Astrocyte (in vitro differentiated cells and primary cell): ENCODE measurements at regions not wholly inside any gene's neighbourhood (a gene's known extent, or its start where the extent isn't known, plus 50 kb on each side); places are given as distances from the start of the nearest gene placed in this dataset.

ENCODE experiments used
- DNase-seq: peaks from one replicate; pipeline ENCODE4 v3.0.0-alpha.2; 2010; ENCODE audit warnings: low read depth
- FAIRE-seq: peaks from 2 replicates; lab custom pipeline; 2011; peaks lifted over from hg19 to GRCh38; lab: Jason Lieb, UNC
- H2AFZ ChIP-seq: 2 replicates; pipeline ENCODE4 v1.6.0; 2012; ENCODE audit warnings: low read depth, low read length, inconsistent platforms
- H3K27ac ChIP-seq: 2 replicates; pipeline ENCODE4 v1.5.1; 2011; ENCODE audit warnings: low read depth, low read length, inconsistent platforms
- H3K27me3 ChIP-seq: 2 replicates; pipeline ENCODE4 v1.6.0; 2011; ENCODE audit warnings: low read length, inconsistent platforms; ENCODE audit not compliant: insufficient read depth
- H3K36me3 ChIP-seq: 2 replicates; pipeline ENCODE4 v1.5.1; 2011; ENCODE audit warnings: low read length, inconsistent platforms; ENCODE audit not compliant: insufficient read depth
- H3K4me1 ChIP-seq: 2 replicates; pipeline ENCODE4 v1.5.1; 2011; ENCODE audit warnings: low read length, inconsistent platforms; ENCODE audit not compliant: insufficient read depth
- H3K4me2 ChIP-seq: 2 replicates; pipeline ENCODE4 v1.6.0; 2012; ENCODE audit warnings: low read length, inconsistent platforms
- H3K4me3 ChIP-seq: 2 replicates; pipeline ENCODE4 v1.5.1; 2011; ENCODE audit warnings: low read depth, mild to moderate bottlenecking, low read length, inconsistent platforms; ENCODE audit not compliant: insufficient read depth
- H3K79me2 ChIP-seq: 2 replicates; pipeline ENCODE4 v1.6.0; 2012; ENCODE audit warnings: mild to moderate bottlenecking, low read length, inconsistent platforms; ENCODE audit not compliant: insufficient read depth
- H3K9ac ChIP-seq: 2 replicates; pipeline ENCODE4 v1.6.0; 2012; ENCODE audit warnings: mild to moderate bottlenecking, low read length, inconsistent platforms
- H3K9me3 ChIP-seq: 2 replicates; pipeline ENCODE4 v1.5.1; 2012; ENCODE audit warnings: low read depth, mild to moderate bottlenecking, low read length, inconsistent platforms; ENCODE audit not compliant: insufficient read depth
- H4K20me1 ChIP-seq: 2 replicates; pipeline ENCODE4 v1.6.0; 2012; ENCODE audit warnings: low read length, inconsistent platforms; ENCODE audit not compliant: insufficient read depth
- H3K27ac Mint-ChIP-seq: one replicate; pipeline ENCODE4 v1.8.0; 2021; ENCODE audit warnings: mild to moderate bottlenecking, mixed read lengths; ENCODE audit not compliant: unreplicated experiment
- H3K27me3 Mint-ChIP-seq: one replicate; pipeline ENCODE4 v1.8.0; 2021; ENCODE audit warnings: low read depth, mixed read lengths; ENCODE audit not compliant: unreplicated experiment
- H3K36me3 Mint-ChIP-seq: one replicate; pipeline ENCODE4 v1.8.0; 2021; ENCODE audit warnings: low read depth, mixed read lengths; ENCODE audit not compliant: unreplicated experiment
- H3K4me1 Mint-ChIP-seq: one replicate; pipeline ENCODE4 v1.8.0; 2021; ENCODE audit warnings: low read depth, mixed read lengths; ENCODE audit not compliant: unreplicated experiment
- H3K4me3 Mint-ChIP-seq: one replicate; pipeline ENCODE4 v1.8.0; 2021; ENCODE audit warnings: mild to moderate bottlenecking, moderate library complexity, mixed read lengths; ENCODE audit not compliant: unreplicated experiment
- H3K9me3 Mint-ChIP-seq: one replicate; pipeline ENCODE4 v1.8.0; 2021; ENCODE audit warnings: mild to moderate bottlenecking, mixed read lengths; ENCODE audit not compliant: unreplicated experiment
- EZH2 ChIP-seq: IDR thresholded peaks from 2 replicates; pipeline ENCODE4 v1.6.1; 2012; ENCODE audit warnings: mild to moderate bottlenecking, low read length, inconsistent platforms; ENCODE audit not compliant: insufficient read depth
- TF ChIP-seq, protein P1 (sequence below): IDR thresholded peaks from 2 replicates; pipeline ENCODE4 v1.5.1; 2011; ENCODE audit warnings: low read depth, mild to moderate bottlenecking, inconsistent platforms, low read length, moderate library complexity; ENCODE audit not compliant: insufficient read depth

DNA sequence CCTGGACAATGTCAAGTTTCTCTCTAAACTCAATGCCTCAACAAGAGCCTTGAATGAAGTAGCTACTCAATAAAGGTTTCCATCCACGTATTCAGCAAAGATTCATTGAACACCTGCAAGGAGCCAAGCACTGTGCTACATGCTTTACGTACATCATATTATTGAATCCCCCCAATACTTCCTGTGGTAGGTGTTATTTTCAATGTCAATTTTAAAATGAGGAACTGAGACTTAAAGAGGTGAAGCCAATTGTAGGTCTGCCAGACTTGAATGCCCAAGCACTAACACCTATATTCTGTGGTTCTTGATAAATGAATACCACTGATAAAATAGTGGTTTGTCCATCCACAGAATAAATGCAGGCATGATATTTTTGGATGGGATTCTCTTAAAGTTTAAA, 162.3 kb downstream of the DRD1 start:
- no peaks in the 10 kb centered on the region for H3K27me3 ChIP-seq
- Mint-ChIP-seq H3K36me3 (no peaks in the 10 kb centered on the region), H3K9me3 (peaks cover 6% of the 10 kb centered on the region), H3K4me1 (peaks cover 14% of the 10 kb centered on the region), H3K4me3 (no peak overlapping the region), H3K27ac (no peak overlapping the region), H3K27me3 (peaks cover 2% of the 10 kb centered on the region)
- no peaks in the 10 kb centered on the region for H3K9me3 ChIP-seq
- H3K9ac ChIP-seq = no peak overlapping the region
- H3K4me3 ChIP-seq = no peak overlapping the region
- no peak overlapping the region for H3K27ac ChIP-seq
- TF ChIP-seq EZH2 = no peak
- TF ChIP-seq, protein P1, sequence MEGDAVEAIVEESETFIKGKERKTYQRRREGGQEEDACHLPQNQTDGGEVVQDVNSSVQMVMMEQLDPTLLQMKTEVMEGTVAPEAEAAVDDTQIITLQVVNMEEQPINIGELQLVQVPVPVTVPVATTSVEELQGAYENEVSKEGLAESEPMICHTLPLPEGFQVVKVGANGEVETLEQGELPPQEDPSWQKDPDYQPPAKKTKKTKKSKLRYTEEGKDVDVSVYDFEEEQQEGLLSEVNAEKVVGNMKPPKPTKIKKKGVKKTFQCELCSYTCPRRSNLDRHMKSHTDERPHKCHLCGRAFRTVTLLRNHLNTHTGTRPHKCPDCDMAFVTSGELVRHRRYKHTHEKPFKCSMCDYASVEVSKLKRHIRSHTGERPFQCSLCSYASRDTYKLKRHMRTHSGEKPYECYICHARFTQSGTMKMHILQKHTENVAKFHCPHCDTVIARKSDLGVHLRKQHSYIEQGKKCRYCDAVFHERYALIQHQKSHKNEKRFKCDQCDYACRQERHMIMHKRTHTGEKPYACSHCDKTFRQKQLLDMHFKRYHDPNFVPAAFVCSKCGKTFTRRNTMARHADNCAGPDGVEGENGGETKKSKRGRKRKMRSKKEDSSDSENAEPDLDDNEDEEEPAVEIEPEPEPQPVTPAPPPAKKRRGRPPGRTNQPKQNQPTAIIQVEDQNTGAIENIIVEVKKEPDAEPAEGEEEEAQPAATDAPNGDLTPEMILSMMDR = no peak
- H3K4me2 ChIP-seq = no peak overlapping the region
- H4K20me1 ChIP-seq = no peaks in the 10 kb centered on the region
- H3K4me1 ChIP-seq = peaks cover 13% of the 10 kb centered on the region
- FAIRE-seq (no peak), DNase-seq (no peak)
- no peaks in the 10 kb centered on the region for H3K36me3 ChIP-seq
- no peak overlapping the region for H2AFZ ChIP-seq
- no peaks in the 10 kb centered on the region for H3K79me2 ChIP-seq

DNA sequence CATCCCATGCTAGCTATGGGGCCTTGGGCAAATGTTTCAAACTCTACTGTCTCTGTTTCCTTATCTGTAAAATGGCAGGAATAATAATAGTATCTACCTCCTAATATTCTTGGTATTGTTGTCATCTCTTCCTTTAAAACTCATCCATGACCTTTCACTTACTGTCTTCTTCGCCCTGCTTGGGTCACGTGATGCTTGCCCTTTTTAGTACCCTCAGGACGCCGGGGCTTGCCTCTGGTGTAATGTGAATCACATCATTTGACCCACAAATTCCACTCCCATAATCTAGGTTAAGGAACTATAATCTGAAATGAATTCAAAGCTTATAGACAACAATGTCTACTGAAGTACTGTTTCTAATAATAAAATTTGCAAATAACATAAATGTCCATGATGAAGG, 162.7 kb downstream of the DRD1 start:
- Histone ChIP-seq H3K4me2 (no peak overlapping the region), H3K27me3 (no peaks in the 10 kb centered on the region), H3K9ac (no peak overlapping the region), H3K36me3 (no peaks in the 10 kb centered on the region), H3K4me3 (no peak overlapping the region), H3K9me3 (no peaks in the 10 kb centered on the region), H3K4me1 (peaks cover 13% of the 10 kb centered on the region), H4K20me1 (no peaks in the 10 kb centered on the region), H3K27ac (no peak overlapping the region), H3K79me2 (no peaks in the 10 kb centered on the region), H2AFZ (no peak overlapping the region)
- no peak for DNase-seq
- H3K4me1 Mint-ChIP-seq = peaks cover 14% of the 10 kb centered on the region
- TF ChIP-seq, protein P1 = no peak
- no peak for TF ChIP-seq EZH2
- peaks cover 4% of the 10 kb centered on the region for H3K9me3 Mint-ChIP-seq
- no peaks in the 10 kb centered on the region for H3K36me3 Mint-ChIP-seq
- FAIRE-seq = no peak
- no peak overlapping the region for H3K27ac Mint-ChIP-seq
- peaks cover 2% of the 10 kb centered on the region for H3K27me3 Mint-ChIP-seq
- H3K4me3 Mint-ChIP-seq = no peak overlapping the region

DNA sequence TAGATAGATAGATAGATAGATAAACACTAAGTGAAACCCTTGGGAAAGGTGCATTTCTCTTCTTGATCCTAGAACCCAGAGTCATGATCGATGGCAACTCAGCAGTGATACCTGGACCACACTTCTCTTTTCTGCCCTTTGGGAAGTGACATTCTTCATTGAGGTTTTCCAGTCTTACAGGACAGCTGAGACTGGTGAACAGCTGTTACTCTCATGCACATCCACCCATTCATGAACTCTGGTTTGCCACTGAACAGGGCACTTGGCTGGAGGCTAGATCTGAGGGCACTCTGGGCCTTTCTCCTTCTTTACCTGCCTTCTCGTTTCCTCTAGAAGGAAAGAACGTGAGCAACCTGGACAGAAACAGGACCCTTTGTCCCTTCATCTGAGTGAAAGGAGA, 164.5 kb downstream of the DRD1 start:
- peaks cover 3% of the 10 kb centered on the region for H3K27me3 ChIP-seq
- H2AFZ ChIP-seq = no peak overlapping the region
- Mint-ChIP-seq H3K27me3 (peaks cover 11% of the 10 kb centered on the region), H3K36me3 (no peaks in the 10 kb centered on the region), H3K27ac (no peak overlapping the region), H3K9me3 (peaks cover 4% of the 10 kb centered on the region), H3K4me3 (no peak overlapping the region), H3K4me1 (peaks cover 8% of the 10 kb centered on the region)
- H3K79me2 ChIP-seq = no peaks in the 10 kb centered on the region
- no peak overlapping the region for H3K4me3 ChIP-seq
- TF ChIP-seq, protein P1 = no peak
- TF ChIP-seq EZH2 = no peak
- DNase-seq (no peak), FAIRE-seq (no peak)
- no peaks in the 10 kb centered on the region for H4K20me1 ChIP-seq
- H3K27ac ChIP-seq = no peak overlapping the region
- peaks cover under 1% of the 10 kb centered on the region for H3K4me1 ChIP-seq
- H3K4me2 ChIP-seq = no peak overlapping the region
- H3K9me3 ChIP-seq = no peaks in the 10 kb centered on the region
- no peaks in the 10 kb centered on the region for H3K36me3 ChIP-seq
- no peak overlapping the region for H3K9ac ChIP-seq
